NCI-H2081 (cell line): ENCODE measurements at regions not wholly inside any gene's neighbourhood (a gene's known extent, or its start where the extent isn't known, plus 50 kb on each side); places are given as distances from the start of the nearest gene placed in this dataset.

ENCODE experiments used
- DNase-seq, 2 experiments: peaks; one replicate each; lab custom pipeline; 2025; lab: John Stamatoyannopoulos, UW

DNA sequence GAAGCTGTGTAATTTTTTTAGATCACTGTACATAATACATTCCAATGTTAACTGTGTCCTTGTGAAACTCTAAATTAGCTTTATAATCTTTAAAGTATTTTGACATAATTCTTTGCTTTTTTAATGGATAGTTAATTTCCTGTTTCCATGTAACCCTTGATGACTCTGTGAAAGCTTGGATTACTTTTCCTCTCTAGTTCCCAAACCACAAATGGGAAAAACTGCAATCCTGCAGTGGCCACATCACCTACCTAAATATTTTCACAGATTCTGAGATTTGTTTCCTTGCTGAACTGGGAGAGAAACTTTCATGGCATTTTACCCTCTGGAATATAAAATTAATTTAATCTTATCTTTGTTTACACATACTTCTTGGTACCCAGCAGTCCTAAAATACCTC is 161.6 kb upstream of the CCDC68 start:
- DNase-seq: no peak

DNA sequence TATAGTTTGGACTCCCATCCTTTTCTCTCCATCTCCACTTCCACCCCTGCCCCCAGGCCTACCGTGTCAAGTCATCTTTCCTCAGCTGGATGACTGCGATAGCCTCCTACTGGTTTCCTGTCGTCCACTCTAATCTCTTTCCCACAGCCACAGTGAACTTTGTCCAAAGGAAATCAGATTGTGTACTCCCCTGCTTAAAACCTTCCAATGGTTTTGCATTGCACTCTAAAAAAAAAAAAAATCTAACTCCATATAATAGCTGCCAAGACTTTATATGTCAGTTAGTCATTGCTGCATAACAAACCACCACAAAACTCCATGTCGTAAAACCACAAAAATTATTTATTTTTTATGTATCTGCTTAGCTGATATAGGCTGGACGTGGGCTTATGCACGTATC is 160.2 kb upstream of the CCDC68 start:
- no peak for DNase-seq

DNA sequence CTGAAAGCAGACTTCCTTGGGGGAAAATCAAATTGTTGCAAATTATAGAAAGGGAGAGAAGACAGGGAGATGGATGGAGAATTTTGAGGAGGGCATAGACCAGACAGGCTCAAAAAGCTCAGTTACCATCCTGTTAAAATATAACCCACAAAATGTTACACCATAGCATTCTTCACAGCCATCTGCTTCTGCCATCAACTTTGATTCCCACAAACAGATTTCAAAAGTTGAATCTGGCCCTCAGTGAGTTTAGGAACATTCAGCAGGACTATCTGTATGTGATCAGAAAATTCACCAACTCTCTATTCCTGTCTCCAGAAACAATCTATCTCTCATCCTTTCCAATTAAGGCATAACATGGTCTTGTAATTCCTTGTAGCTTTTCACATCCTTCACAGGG is 159.8 kb upstream of the CCDC68 start:
- DNase-seq: no peak

DNA sequence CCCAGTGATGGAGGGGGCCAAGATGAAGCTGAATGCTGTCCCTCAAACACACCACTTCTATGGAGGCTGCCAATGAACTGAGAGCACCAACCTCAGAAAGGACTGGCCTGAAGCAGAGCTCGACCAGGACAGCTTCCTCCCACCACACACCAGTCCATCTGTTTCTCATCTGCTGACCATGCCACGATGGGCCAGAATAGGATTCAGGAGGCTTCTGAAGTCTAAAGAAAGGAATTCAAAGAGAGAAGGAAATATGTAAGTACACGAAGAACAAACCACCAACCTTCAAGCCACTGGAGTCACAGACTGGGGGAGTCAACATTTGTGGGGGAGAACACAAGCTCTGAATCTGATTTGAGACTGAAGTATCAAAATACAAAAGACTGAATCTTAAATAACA is 157.6 kb upstream of the CCDC68 start:
- no peak for DNase-seq

DNA sequence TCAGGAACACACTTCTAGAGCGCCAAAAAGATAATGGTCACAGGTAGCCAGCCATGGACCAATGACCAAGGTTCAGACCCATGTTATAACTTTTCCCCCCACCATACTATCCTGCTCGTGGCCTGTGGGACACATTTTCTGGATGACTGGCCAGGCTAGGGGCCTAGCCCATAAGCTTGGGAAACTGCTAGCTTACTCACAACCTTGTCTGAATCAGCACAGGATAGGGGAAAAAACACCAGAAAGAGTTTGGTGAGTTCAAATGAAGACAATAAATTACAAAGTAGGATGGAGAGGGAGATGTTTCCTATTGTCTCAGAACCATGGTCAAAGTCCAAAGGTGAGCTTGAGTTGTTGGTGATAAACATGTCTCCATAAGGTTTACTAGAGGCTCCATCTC is 156.3 kb upstream of the CCDC68 start:
- DNase-seq: no peak

DNA sequence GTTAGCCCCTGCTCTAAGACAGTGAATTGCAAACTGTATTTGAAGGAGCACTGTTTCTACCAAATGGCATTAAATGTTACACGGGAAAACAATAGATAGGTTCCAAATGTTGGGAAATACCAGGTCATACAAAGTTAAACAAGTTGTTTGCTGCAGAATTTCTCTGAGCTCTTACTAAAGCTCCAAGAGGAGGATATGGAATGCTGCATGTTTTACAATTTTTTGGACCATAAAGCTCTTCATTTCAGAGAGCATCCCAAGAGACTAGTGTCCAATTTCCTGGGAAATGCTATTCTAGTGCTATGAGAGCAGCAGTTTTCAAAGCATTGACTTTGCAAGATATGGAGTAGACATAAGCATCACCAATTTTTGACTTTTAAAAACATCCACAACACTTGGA is 155.6 kb upstream of the CCDC68 start:
- DNase-seq: no peak

DNA sequence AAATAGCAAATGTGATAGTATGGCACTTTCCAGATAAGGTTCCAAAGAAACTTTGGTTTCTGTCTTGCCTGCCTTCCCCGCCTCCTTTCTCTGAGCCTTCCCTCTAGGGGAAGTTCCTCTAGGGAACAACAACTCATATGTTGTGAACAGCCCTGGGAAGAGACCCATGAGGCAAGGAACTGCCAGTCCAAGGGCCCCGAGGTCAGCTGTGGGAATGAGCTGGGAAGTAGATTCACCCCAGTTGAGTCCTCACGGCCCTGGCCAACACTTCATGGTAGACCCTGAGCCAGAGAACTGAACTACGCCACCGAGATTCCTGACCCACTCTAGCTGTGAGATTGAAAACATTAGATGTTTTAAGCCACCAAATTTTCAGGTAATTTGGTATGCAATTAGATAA is 154.5 kb upstream of the CCDC68 start:
- no peak for DNase-seq

DNA sequence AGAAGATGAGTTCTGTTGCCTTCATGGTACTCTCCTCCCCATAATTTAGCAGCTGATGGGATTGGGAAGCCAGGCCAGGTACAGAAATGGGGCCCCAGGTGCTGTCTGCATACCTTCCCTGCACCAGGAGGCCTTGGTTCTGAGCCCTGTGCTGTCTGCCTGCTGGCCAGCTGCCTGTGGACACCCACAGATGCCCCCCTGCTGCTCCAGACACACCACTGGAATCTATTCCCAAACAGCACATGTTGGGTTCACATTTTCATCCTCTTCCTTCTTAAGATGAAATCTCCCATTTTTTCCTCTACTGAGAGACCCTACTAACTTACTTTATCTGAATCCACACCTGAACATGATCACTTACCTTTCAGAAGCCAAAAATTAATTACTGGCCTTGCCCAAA is 152.0 kb upstream of the CCDC68 start:
- DNase-seq: no peak

DNA sequence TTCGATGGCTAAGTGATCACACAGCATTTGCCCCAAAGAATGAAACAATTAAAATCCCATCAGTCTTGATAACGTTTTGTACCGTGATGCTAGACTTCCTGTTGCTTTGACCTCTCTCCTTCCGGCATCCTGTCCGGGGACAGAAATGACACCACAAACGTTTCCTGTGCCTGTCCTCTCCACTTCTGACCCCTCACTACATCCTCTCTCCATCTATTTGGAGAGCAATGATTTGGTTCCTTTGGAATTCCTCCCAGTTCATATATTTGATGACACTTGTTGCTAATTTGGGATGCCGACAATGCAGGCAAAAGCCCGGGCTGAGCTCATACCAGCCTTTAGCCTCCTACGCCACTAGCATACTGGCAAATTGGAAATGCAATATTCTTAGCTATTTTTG is 151.2 kb upstream of the CCDC68 start:
- DNase-seq: no peak

DNA sequence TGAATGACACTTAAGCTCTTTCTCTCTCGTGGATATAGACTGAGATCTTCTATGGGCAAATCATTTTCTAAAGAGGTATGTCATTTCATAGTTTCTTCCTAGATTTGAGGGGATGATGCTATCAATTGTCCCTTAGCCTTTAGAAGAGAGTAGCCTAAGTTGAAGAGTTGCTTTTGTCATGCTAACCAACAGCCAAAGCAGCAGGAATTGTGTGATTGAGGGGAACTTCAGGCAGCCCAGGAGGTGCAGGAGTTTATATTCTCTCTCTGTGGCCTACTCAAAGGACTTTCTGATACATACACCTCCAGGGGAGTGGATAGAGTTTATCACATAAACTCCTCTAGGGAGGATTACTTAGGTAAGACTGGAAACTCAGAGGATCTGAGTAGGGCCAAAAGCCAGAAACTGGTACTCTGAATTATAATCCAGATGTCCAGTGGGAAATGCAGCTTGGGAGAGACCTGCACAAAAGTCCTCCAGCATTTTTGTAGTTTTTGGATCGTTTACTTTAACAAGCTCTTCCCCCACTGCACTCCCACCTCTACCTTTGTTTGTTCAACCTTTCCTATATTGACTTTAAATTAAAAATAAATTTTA is 150.7 kb upstream of the CCDC68 start:
- no peak for DNase-seq

DNA sequence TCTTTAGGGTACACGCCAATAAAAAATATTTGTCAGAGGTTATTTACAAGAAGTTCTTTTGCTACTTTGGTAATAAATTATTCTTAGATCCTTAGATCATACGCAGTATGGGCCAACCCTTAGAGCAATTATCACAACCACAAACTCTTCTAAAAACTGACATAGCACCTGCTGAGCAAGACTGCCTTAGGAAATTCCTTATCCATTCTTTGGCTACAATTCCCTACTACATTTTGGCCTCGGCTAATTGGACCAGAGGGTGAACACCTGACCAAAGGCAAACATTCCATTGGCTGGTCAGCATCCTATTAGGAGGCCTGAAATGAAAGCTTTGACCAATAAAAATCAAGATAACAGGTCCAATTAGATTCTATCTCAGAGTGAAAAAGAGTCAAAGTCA is 147.6 kb upstream of the CCDC68 start:
- no peak for DNase-seq

DNA sequence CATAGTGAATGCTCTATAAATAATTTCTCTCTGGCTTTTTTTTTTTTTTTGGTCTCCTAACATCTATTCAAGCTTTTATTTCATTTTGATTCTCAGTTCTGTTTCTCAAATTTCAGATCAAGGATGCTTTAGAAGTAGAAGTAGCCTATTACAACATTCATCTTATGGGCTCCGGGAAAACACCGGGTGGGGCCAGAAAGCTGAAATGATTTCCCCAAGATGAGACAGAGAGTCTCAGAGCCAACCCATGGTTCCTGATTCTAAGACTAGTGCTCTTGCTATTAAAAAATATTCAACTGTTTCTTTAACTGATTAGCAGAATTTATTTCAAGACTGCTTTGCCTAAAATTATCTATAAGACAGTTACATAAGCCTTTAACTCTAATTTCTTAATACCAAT is 147.2 kb upstream of the CCDC68 start:
- no peak for DNase-seq

DNA sequence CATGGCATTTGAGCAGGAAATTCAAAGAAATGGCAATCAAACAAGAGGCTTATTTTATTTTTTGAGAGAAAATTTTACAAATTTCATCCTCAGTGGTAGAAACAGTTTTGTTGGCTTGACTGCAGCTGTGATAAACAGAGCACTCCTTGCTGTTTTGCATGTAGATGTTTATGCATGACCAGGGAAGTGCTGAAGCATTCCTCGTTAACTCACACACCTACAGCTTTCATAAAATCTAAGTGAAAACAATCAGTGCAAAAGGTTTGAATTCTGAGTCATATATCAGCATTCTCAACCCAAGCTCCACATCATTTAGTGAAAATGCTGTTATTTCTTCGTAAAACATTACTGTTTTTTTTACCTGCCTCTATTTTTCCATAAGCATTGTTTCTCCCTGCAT is 146.6 kb upstream of the CCDC68 start:
- DNase-seq: no peak

DNA sequence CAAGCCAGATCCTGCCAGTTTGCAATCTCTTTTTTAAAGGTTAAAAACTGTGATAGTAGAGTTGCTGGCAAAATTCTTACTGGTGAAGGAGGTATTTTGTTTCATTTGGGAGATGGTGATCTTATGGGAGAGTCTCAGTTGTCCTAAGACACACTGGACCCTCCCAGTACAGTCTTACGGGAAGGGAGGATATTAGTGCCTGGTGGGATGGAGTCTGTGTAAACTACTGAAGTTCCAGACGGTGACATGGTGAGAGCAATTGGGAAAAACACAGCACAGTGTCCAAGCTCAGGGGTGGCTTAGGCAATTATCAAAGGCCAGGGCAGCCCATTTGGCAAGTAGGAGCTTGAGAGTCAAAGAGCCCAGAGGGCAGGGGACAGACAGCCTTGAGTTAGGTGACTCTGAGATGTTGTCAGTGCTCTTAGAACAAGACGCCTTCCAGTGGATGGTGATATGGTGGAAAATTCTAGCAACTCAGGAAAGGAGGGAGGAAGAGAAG is 143.7 kb upstream of the CCDC68 start:
- DNase-seq: no peak

DNA sequence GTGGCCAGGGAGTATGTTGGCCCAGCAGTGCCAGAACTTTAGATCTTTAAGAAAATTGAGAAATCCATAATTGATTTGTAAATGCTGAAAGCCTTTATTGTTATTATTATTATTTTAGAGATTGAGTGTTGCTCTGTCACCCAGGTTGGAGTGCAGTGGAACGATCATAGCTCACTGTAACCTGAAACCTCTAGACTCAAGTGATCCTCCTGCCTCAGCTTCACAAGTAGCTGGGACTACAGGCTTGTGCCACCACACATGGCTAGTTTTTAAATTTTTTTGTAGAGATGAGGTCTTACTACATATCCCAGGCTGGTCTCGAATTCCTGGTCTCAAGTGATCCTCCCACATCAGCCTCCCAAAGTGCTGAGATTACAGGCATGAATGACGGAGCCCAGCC is 143.2 kb upstream of the CCDC68 start:
- no peak for DNase-seq

DNA sequence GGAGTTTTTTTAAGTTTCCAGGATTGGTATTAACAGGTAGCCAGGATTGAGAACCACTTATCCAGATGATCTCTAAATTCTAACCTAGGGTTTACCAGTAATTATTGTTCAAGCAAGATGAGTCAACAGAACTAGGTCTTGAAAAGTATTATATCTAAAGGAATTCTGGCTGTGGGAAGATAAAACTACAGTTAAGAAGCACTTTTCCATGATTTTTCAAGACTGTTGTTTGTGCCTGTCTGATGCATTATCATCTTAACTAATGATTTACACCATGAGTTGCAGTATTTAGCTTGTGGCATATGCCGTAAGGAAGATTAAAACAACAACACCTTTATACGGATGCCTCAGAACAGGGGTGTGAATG is 142.2 kb upstream of the CCDC68 start:
- DNase-seq: no peak

DNA sequence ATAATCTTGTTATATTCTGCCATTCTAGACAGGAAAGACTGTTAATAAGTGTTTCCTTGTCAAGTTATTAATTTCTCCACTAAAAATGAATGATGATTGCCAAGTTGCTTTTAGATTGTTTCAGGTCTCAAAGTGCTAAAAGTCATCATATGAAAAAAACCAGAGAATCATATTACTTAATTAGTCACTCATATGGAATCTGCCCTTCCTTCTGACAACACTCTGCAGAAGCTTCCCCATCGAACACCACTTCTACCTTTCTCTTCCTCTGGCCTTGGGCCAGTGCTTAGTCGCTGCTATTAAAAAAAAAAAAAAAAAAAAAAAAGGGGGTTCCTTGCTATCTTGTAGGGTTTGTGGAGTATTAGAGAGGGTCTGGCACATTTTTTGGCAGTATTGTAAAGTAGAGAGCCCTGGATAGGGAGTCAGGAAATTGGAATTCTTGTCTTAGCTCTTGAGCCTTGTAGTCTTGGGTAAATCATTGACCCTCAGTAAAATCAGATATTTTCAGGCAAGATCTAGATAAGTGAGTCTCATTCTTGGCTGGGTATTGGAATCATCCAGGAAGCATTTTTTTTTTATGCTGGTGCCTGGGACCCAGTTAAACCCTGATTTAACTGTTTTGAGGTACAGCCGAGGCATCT is 141.7 kb upstream of the CCDC68 start:
- DNase-seq: no peak

DNA sequence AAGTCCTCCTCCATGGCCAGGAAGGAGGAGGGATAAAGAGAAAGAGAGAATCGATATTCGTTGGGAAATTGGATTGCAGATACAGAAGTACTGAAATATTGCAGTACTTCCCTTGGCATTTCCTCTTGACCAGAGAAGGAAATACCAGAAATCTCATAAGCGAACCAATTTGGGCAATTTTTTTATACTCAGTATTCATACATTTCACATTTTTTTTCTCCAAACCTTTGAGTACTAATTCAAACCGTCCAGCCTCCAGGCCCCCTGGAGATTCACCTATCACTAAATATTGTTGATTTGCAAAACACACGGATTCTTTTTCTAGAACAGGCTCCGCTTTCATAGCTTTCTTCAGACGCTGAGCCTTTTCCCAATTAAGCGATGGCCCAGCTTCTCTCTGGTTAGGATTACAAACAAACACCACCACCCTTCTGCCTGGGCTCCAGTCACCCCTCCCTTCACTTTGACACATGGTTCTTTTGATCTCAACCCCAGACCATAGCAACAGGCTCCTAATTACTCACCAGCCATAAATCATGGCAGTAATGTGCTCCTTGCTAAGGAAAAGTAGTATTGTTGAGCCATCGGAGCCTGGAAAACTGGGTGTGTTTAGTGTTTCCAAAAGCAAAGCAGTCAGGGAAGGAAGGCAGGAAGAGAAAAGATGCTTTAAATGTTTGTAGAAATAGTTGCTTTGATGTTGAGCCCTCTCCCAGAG is 138.4 kb upstream of the CCDC68 start:
- DNase-seq: peak in 1 of 2 experiments; percentile 6

DNA sequence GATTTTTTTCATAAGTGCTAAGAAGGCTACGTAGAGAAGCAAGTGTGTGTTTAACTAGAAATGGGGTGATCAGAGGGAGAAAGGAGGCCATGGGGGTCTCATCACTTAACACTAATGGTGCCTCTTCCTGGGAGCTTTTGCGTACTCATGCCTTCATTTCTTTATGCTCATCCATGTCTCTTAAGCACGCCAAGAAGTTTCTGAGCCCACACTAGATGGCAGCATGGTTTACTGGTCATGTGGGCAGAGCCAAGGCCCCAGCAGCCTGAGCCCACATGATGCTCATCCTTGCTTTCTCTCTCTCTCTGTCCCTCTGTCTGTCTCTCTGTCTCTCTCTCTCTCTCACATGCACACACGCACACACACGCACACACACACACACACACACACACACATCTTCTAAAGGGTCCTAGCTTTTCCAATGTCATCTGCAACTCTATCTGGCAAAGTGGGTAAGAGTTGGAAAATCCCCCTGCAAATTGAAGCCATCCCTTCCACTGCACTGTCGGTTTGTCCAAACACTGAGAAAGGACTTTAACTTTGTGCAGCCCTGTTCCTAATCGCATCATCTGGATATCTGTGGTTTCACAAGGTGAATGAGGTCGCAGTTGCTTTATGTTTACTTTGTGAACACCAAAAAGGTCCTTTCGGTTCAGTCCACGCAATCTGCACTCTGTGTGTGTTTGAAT is 137.1 kb upstream of the CCDC68 start:
- DNase-seq: peak; percentile 8 to 25

DNA sequence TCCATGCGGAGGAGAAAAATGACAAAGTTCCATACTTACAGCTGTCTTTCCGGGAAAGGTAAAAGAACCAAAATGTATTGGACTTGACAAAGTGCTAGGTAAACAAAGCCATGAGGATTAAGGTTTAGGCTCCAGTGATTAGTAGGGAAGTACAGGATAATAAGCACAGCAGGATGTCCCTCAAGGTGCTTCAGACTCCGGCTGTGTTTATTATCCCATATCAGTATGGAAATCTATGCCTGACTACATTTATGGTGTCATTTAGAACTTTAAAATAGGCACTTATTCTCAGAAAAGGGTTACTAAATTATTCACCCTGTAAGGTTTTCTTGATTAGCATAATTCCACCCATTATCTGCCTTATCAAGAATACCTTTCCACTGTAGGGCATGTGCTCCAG is 136.3 kb upstream of the CCDC68 start:
- DNase-seq: peak in 1 of 2 experiments; percentile 19

DNA sequence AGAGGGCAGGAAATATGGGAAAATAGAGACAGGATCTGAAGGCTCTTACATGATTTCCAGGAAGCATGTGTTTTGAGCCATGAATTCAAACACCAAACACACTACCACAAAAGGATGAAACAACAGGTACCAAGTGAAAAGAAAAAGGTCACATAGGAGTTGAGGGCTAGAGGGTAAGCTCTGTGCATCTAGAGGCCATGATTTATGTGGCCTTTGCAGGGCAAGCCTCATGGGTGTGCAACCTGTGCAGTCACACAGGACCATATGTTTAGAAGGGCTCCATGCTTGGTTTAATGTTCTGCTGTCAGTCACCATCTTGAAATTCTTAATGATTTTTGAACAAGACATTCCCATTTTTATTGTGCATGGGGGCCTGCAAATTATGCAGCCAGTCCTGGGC is 134.5 kb upstream of the CCDC68 start:
- no peak for DNase-seq

DNA sequence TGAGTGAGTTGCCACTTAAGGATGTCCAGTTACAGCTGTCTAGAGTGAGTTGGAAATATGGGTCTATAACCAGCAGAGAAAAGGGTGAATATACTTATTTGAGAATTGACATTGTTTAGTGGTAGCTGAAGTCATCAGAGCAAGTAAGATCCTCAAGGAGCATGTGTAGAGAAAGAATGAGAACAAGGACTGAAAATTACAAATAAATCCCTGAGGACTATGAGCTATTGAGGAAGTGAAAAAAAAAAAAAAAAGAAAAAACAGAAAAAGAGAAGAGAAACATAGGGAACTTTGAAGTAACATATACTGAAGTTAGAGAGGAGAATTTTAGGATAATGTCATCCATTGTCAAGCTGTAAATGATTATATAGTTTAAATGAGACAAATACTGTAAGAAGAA is 134.0 kb upstream of the CCDC68 start:
- DNase-seq: no peak

DNA sequence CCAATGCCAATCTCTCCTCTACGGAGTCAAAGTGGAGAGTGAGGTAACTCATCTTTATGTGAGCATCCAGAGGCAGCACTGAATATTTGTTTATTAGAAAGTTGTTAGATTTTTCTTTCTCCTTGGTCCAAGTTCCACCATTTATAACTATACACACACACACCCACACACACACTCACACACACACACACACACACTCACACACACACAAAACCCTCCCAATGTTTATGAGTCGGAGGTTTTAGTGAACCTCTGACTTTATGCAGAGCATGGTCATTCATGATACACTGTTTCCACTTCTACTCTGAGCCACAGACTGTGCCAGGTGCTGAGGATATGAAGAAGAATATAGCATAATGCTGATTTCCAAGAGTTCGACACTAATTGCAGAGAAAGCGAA is 132.9 kb upstream of the CCDC68 start:
- no peak for DNase-seq
